Vagina (tissue), 2 donors: ENCODE measurements at regions not wholly inside any gene's neighbourhood (a gene's known extent, or its start where the extent isn't known, plus 50 kb on each side); places are given as distances from the start of the nearest gene placed in this dataset.

Experiments
- POLR2AphosphoS5 ChIP-seq, 2 donors: sonication (generic); formaldehyde crosslinking; IDR thresholded peaks; one replicate each; pipeline ENCODE4 v1.9.0; 2017; ENCODE audit warnings: antibody characterized with exemption in 2 of 2, mild to moderate bottlenecking in 2 of 2, low read depth in 1 of 2; ENCODE audit not compliant: insufficient read depth in 1 of 2
- TF ChIP-seq, protein P1 (sequence below), 3 experiments: fragments of 450-650 bp in 2 of 3; fragments of 200-600 bp in 1 of 3; sonication (generic) in 1 of 3; IDR thresholded peaks; one replicate each; pipeline ENCODE4 v1.5.1; 2017 to 2019; ENCODE audit warnings: antibody characterized with exemption in 3 of 3, mild to moderate bottlenecking in 2 of 3, moderate library complexity in 2 of 3

DNA sequence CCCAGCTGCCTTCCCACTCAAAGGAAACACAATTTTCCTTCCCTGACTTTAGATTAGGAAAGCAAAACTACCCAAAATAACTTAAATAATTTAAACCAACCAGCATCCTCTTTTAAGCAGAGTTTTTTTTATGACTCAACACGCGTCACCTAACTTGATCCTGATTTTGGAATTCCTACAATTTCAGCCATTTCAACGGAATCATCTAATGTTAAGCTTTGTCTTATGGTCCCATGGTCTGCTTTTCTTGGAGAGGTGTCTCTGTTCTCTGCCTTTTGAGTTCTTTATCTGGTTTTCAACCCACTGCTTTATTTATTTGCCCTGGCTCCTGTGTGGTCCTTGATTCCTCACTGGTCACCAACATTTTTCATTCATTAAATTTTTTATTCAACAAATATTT is 219.2 kb upstream of the ARHGEF26 start:
- TF ChIP-seq, protein P1, sequence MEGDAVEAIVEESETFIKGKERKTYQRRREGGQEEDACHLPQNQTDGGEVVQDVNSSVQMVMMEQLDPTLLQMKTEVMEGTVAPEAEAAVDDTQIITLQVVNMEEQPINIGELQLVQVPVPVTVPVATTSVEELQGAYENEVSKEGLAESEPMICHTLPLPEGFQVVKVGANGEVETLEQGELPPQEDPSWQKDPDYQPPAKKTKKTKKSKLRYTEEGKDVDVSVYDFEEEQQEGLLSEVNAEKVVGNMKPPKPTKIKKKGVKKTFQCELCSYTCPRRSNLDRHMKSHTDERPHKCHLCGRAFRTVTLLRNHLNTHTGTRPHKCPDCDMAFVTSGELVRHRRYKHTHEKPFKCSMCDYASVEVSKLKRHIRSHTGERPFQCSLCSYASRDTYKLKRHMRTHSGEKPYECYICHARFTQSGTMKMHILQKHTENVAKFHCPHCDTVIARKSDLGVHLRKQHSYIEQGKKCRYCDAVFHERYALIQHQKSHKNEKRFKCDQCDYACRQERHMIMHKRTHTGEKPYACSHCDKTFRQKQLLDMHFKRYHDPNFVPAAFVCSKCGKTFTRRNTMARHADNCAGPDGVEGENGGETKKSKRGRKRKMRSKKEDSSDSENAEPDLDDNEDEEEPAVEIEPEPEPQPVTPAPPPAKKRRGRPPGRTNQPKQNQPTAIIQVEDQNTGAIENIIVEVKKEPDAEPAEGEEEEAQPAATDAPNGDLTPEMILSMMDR (IDR thresholded peaks at IDR 0.05) = no peak
- no peak for TF ChIP-seq POLR2AphosphoS5 (IDR thresholded peaks at IDR 0.05; ENCODE audit: insufficient read depth in 1 of 2, low read depth in 1 of 2)
